ENCODE measurements at regions not wholly inside any gene's neighbourhood (a gene's known extent, or its start where the extent isn't known, plus 50 kb on each side); places are given as distances from the start of the nearest gene placed in this dataset.

DNA sequence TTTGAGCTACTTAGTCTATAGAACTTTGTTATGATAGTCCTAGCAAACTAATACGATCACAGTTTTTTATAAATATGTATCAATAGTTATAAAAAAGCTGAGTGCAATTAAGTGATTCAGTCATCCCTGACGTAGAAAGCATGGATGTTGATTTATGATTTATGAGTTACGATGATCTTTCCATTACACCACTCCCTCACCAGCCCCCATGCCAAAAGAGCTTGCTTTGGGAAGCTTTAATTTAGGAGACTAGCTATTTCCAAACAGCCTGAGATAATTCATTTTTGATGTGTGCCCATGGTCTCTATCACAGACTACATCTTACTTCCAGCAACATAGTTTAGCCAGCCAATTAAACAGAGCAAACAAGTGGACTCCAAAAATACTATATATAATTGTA is 256.8 kb downstream of the GABRG2 start:
- no peak for DNase-seq (ENCODE audit: low read depth)

DNA sequence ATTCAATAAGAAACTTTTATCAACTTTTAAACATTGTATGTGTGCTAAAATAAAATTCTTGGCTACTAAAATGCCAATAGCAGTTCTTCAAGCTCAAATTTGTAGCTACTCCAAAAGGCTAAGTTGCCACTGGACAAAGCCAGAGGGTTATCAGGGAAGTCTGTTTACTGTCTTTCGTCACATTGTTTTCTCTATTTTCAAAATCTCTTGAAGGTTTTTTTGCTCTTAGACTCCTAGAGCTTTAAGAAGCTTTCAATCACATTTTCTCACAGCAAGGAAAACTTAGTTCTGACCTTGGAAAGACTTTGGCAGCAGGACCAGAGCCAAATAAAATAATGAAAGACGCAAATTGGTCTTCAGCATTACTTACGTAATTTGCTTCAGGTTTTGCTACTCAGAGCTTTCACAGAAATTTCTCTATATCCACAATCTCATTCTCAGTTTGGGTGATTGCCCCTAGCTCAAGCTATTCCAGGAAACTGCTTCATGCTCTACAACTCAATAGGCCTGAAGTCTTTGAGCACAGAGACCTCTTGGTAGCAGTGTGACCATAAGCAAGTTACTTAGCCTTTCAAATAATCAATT is 257.7 kb downstream of the GABRG2 start:
- no peak for DNase-seq (ENCODE audit: low read depth)

GRCh38 chr5:162334944-162335343 is 267.4 kb downstream of the GABRG2 start:
- no peak for DNase-seq (ENCODE audit: low read depth)

GRCh38 chr5:162360373-162360931 is 292.9 kb downstream of the GABRG2 start:
- DNase-seq (ENCODE audit: low read depth): no peak

DNA sequence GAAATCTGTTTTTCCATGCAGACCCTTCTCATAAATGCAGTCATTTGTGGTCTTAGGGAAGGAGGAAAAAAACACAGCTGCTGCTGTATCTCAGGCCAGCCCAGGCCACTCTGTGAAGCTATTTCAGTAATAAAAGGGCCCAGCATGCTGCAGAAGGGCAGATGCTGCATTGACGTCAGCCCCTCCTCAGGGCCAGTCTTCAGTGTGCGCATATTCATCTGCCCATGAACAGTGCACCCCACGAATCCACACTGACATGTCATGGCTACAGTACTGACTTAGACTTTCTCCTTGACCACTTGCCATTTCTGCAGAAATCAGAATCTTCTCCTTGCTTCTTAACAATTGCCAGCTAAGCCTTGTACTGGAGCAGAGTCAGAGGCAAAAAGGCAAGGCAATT is 304.7 kb downstream of the GABRG2 start:
- DNase-seq (ENCODE audit: low read depth): no peak

GRCh38 chr5:162377895-162378294 is 310.3 kb downstream of the GABRG2 start:
- no peak for DNase-seq (ENCODE audit: low read depth)

DNA sequence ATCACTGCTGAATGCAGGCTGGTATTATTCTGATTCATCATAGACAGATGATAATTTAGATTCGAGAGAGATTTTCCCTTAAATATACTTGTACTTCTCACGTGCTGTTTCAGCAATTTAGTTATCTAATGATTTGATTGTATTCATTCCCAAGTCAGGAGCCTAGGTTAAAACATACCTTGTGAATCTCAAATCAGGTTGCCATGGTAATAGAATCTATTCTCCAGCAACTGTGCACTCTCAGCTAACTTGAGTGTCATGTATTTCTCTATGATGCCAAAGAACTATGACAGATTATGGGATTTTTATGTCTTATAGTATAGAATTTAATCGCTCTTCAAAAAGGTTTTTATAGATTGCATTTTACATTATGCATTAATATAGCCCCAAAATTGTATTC is 315.3 kb downstream of the GABRG2 start:
- no peak for DNase-seq (ENCODE audit: low read depth)

- no peak for DNase-seq (ENCODE audit: low read depth)
Measured at GRCh38 chr5:162384225-162384624, 316.7 kb downstream of the GABRG2 start.

DNA sequence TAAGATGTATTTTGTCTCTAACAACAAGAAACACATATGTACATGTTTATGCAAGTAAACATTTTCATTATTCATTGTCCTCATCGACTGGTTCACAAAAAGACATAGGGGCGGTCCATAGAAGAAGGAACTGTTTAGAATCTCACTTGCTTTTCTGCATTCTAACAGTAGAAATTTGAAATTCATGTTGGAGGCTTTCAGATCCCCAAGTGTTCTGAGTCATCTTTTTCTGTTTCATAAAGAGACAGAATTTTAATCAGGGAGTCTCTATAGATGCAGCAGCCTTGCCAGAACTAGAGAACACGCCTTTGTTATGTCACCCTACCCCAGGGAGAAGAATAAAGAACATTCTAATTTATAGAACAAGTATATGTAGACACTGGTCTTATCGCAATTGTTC is 324.3 kb downstream of the GABRG2 start:
- DNase-seq (ENCODE audit: low read depth): no peak

- DNase-seq (ENCODE audit: low read depth): no peak
Measured at GRCh38 chr5:162392336-162392735, 324.8 kb downstream of the GABRG2 start.

GRCh38 chr5:162393534-162393933 is 326.0 kb downstream of the GABRG2 start:
- no peak for DNase-seq (ENCODE audit: low read depth)

- DNase-seq (ENCODE audit: low read depth): no peak
Measured at GRCh38 chr5:162407614-162408013, 340.0 kb downstream of the GABRG2 start.

DNA sequence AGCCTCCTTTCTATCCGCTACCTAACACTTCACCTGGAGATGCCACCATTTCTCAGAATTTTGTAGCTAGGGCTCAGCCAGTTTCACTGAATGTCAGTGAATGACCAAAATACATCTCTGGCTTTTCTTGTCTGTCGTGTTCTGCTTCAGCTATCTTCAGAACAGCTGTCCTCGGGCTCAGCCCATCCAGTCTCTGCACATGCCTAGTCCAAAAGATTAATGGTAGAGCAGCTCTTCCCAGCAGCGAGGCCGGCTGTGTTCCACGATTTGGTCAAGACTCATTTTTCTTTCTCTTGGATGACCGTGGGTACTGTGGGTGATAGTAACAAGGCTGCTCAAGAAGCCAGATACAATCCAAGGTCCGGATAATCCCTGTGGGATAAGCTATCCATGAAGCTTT is 342.8 kb downstream of the GABRG2 start:
- DNase-seq (ENCODE audit: low read depth): no peak

DNA sequence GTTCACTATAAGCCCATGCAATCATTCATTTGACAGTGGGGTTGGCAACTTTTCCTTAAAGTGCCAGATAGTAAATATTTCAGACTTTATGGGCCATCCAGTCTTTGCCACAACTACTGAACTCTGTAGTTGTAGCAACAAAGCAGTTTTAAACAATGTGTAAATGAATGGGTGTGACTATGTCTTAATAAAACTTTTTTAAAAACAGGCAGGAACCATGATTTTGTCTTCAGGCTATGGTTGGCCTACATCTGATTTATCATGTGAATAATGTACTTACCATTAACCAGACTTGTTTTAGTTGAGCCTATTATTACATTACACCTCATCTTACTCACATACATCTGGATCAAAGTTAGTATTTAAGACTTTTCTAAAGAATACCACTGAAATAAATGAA is 361.6 kb downstream of the GABRG2 start:
- no peak for DNase-seq (ENCODE audit: low read depth)

GRCh38 chr5:162434281-162434680 is 366.7 kb downstream of the GABRG2 start:
- DNase-seq (ENCODE audit: low read depth): no peak

- no peak for DNase-seq (ENCODE audit: low read depth)
Measured at GRCh38 chr5:162436055-162436454, 368.5 kb downstream of the GABRG2 start.

GRCh38 chr5:162444129-162444762 is 376.7 kb downstream of the GABRG2 start:
- DNase-seq (ENCODE audit: low read depth): no peak

GRCh38 chr5:162456086-162456485 is 388.5 kb downstream of the GABRG2 start:
- no peak for DNase-seq (ENCODE audit: low read depth)

- DNase-seq (ENCODE audit: low read depth): no peak
Measured at GRCh38 chr5:162466011-162466410, 398.4 kb downstream of the GABRG2 start.

DNA sequence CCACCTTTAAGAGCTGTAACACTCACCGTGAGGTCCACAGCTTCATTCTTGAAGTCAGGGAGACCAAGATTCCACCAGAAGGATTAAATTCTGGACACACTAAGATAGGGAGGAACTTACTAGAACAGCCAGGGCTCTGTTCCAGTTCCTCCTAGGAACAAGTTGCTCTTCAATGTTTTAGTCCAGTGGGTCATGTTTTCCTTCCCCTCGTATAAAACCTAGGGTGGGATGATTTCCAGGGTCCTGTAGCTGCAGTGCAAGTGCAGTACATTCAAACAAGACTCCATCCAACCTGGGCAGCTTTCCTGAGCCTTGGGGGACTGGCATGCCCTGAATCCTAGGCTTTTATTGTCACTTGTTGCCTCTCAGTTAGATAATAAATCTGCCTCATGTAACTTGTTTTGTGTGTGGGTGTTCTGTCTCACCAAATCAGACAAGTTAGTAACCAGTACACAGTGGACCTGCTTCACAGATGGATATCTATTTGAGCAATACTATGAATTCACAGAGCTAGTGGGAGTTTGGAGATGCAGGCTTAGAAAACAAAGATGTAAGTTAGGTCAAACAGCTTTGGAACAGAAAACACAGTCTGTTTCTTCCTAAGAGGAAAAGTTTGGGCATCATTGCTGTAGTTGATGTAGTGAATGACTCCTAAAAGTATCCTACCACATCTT is 405.6 kb downstream of the GABRG2 start:
- no peak for DNase-seq (ENCODE audit: low read depth)

GRCh38 chr5:162474239-162474638 is 406.7 kb downstream of the GABRG2 start:
- DNase-seq (ENCODE audit: low read depth): no peak

GRCh38 chr5:162484095-162484494 is 416.5 kb downstream of the GABRG2 start:
- no peak for DNase-seq (ENCODE audit: low read depth)

- DNase-seq (ENCODE audit: low read depth): no peak
Measured at GRCh38 chr5:162484986-162485385, 417.4 kb downstream of the GABRG2 start.
